Activated CD8-positive, alpha-beta memory T cell treated with anti-CD3 and anti-CD28 coated beads, Interleukin-2, amount 10 ng/mL, durations not matched to agents 7 days and 5 days (primary cell): ENCODE measurements at regions not wholly inside any gene's neighbourhood (a gene's known extent, or its start where the extent isn't known, plus 50 kb on each side); places are given as distances from the start of the nearest gene placed in this dataset.

Experiments used
- ATAC-seq: fragments of 150-1000 bp; cut with Tn5 transposase; one replicate; pipeline ENCODE4 v1.10.0; 2021; ENCODE audit warnings: moderate library complexity
- CTCF ChIA-PET: fragments of 350-600 bp; sonication (Branson Sonifier 250); formaldehyde crosslinking; loops from one replicate; lab custom pipeline; 2021; ENCODE audit warnings: antibody characterized with exemption; lab: Charles Lee
- DNase-seq: peaks from one replicate; pipeline ENCODE4 v3.0.0-alpha.2; 2020
- H3K27ac Mint-ChIP-seq: one replicate; pipeline ENCODE4 v1.8.0; 2021; ENCODE audit warnings: mild to moderate bottlenecking, mixed read lengths
- H3K27me3 Mint-ChIP-seq: one replicate; pipeline ENCODE4 v1.8.0; 2021; ENCODE audit warnings: mixed read lengths
- H3K36me3 Mint-ChIP-seq: one replicate; pipeline ENCODE4 v1.8.0; 2021; ENCODE audit warnings: mild to moderate bottlenecking, mixed read lengths
- H3K4me1 Mint-ChIP-seq: one replicate; pipeline ENCODE4 v1.8.0; 2021; ENCODE audit warnings: mixed read lengths
- H3K4me3 Mint-ChIP-seq: one replicate; pipeline ENCODE4 v1.8.0; 2021; ENCODE audit warnings: mild to moderate bottlenecking, moderate library complexity, mixed read lengths
- H3K9me3 Mint-ChIP-seq: one replicate; pipeline ENCODE4 v1.8.0; 2022; ENCODE audit warnings: low read depth, mixed read lengths

GRCh38 chr3:84223512-84223911 lies 735.3 kb upstream of the CADM2 start:
- no peaks in the 10 kb centered on the region for H3K36me3 Mint-ChIP-seq
- no peak overlapping the region for H3K27ac Mint-ChIP-seq
- H3K27me3 Mint-ChIP-seq, result no peaks in the 10 kb centered on the region
- peaks cover 11% of the 10 kb centered on the region for H3K9me3 Mint-ChIP-seq
- H3K4me1 Mint-ChIP-seq, result no peaks in the 10 kb centered on the region
- H3K4me3 Mint-ChIP-seq, result no peak overlapping the region
- CTCF ChIA-PET, result no interaction called here
- DNase-seq, result no peak
- no peak for ATAC-seq

- no peak overlapping the region for H3K4me3 Mint-ChIP-seq
- H3K27ac Mint-ChIP-seq, result no peak overlapping the region
- no peaks in the 10 kb centered on the region for H3K36me3 Mint-ChIP-seq
- peaks cover 11% of the 10 kb centered on the region for H3K9me3 Mint-ChIP-seq
- ATAC-seq, result no peak
- no peaks in the 10 kb centered on the region for H3K27me3 Mint-ChIP-seq
- no peaks in the 10 kb centered on the region for H3K4me1 Mint-ChIP-seq
- CTCF ChIA-PET, result no interaction called here
- no peak for DNase-seq
These were observed 734.5 kb upstream of the CADM2 start for GRCh38 chr3:84224262-84224661.

- Mint-ChIP-seq H3K4me3 (no peak overlapping the region), H3K9me3 (peaks cover 15% of the 10 kb centered on the region), H3K27ac (no peak overlapping the region), H3K36me3 (no peaks in the 10 kb centered on the region), H3K27me3 (no peaks in the 10 kb centered on the region), H3K4me1 (no peaks in the 10 kb centered on the region)
- ATAC-seq (no peak), DNase-seq (no peak)
- CTCF ChIA-PET, result no interaction called here
These were observed 722.5 kb upstream of the CADM2 start for GRCh38 chr3:84236261-84236660.

GRCh38 chr3:84245789-84246188 lies 713.0 kb upstream of the CADM2 start:
- no peaks in the 10 kb centered on the region for H3K36me3 Mint-ChIP-seq
- no peak for ATAC-seq
- H3K9me3 Mint-ChIP-seq, result peaks cover 11% of the 10 kb centered on the region
- H3K27ac Mint-ChIP-seq, result no peak overlapping the region
- H3K4me1 Mint-ChIP-seq, result no peaks in the 10 kb centered on the region
- CTCF ChIA-PET, result no interaction called here
- DNase-seq, result no peak
- no peak overlapping the region for H3K4me3 Mint-ChIP-seq
- H3K27me3 Mint-ChIP-seq, result no peaks in the 10 kb centered on the region

GRCh38 chr3:84260596-84260995 lies 698.2 kb upstream of the CADM2 start:
- DNase-seq, result no peak
- Mint-ChIP-seq H3K4me3 (no peak overlapping the region), H3K27ac (no peak overlapping the region), H3K36me3 (no peaks in the 10 kb centered on the region), H3K4me1 (no peaks in the 10 kb centered on the region), H3K27me3 (no peaks in the 10 kb centered on the region), H3K9me3 (peaks cover 4% of the 10 kb centered on the region)
- ATAC-seq, result no peak
- CTCF ChIA-PET, result no interaction called here

GRCh38 chr3:84265768-84266167 lies 693.0 kb upstream of the CADM2 start:
- Mint-ChIP-seq H3K4me3 (no peak overlapping the region), H3K36me3 (no peaks in the 10 kb centered on the region), H3K27me3 (no peaks in the 10 kb centered on the region), H3K9me3 (peaks cover 10% of the 10 kb centered on the region), H3K4me1 (no peaks in the 10 kb centered on the region), H3K27ac (no peak overlapping the region)
- ATAC-seq (no peak), DNase-seq (no peak)
- CTCF ChIA-PET, result no interaction called here

- CTCF ChIA-PET, result no interaction called here
- no peak for DNase-seq
- Mint-ChIP-seq H3K9me3 (peaks cover 4% of the 10 kb centered on the region), H3K27ac (no peak overlapping the region), H3K4me1 (no peaks in the 10 kb centered on the region), H3K27me3 (no peaks in the 10 kb centered on the region), H3K36me3 (no peaks in the 10 kb centered on the region), H3K4me3 (no peak overlapping the region)
- no peak for ATAC-seq
These were observed 683.3 kb upstream of the CADM2 start for GRCh38 chr3:84275532-84275931.

- Mint-ChIP-seq H3K27me3 (no peaks in the 10 kb centered on the region), H3K36me3 (no peaks in the 10 kb centered on the region), H3K4me3 (no peak overlapping the region), H3K27ac (no peak overlapping the region), H3K9me3 (peaks cover 4% of the 10 kb centered on the region), H3K4me1 (no peaks in the 10 kb centered on the region)
- ATAC-seq (no peak), DNase-seq (no peak)
- CTCF ChIA-PET, result no interaction called here
These were observed 681.1 kb upstream of the CADM2 start for GRCh38 chr3:84277562-84278224.

- Mint-ChIP-seq H3K36me3 (no peaks in the 10 kb centered on the region), H3K4me1 (no peaks in the 10 kb centered on the region), H3K27ac (no peak overlapping the region), H3K4me3 (no peak overlapping the region), H3K9me3 (peaks cover 9% of the 10 kb centered on the region), H3K27me3 (no peaks in the 10 kb centered on the region)
- CTCF ChIA-PET, result no interaction called here
- DNase-seq (no peak), ATAC-seq (no peak)
These were observed 666.7 kb upstream of the CADM2 start for GRCh38 chr3:84292128-84292527.

GRCh38 chr3:84299329-84299728 lies 659.5 kb upstream of the CADM2 start:
- CTCF ChIA-PET, result no interaction called here

GRCh38 chr3:84304214-84304613 lies 654.6 kb upstream of the CADM2 start:
- Mint-ChIP-seq H3K9me3 (peaks cover 2% of the 10 kb centered on the region), H3K27me3 (no peaks in the 10 kb centered on the region)
- CTCF ChIA-PET, result no interaction called here

More at GRCh38 chr3:84299329-84299728, 659.5 kb upstream of the CADM2 start:
- ATAC-seq (no peak), DNase-seq (no peak)
- Mint-ChIP-seq H3K27me3 (no peaks in the 10 kb centered on the region), H3K4me1 (no peaks in the 10 kb centered on the region), H3K36me3 (no peaks in the 10 kb centered on the region), H3K27ac (no peak overlapping the region), H3K9me3 (peaks cover 4% of the 10 kb centered on the region), H3K4me3 (no peak overlapping the region)

GRCh38 chr3:84307339-84307738 lies 651.5 kb upstream of the CADM2 start:
- DNase-seq (no peak), ATAC-seq (no peak)
- Mint-ChIP-seq H3K36me3 (no peaks in the 10 kb centered on the region), H3K27ac (no peak overlapping the region), H3K27me3 (no peaks in the 10 kb centered on the region), H3K4me1 (no peaks in the 10 kb centered on the region), H3K9me3 (peaks cover 2% of the 10 kb centered on the region), H3K4me3 (no peak overlapping the region)
- CTCF ChIA-PET, result no interaction called here

More at GRCh38 chr3:84304214-84304613, 654.6 kb upstream of the CADM2 start:
- H3K27ac Mint-ChIP-seq, result no peak overlapping the region
- no peak for ATAC-seq
- no peaks in the 10 kb centered on the region for H3K4me1 Mint-ChIP-seq
- H3K36me3 Mint-ChIP-seq, result no peaks in the 10 kb centered on the region
- no peak for DNase-seq
- no peak overlapping the region for H3K4me3 Mint-ChIP-seq

- H3K36me3 Mint-ChIP-seq, result no peaks in the 10 kb centered on the region
- no peaks in the 10 kb centered on the region for H3K27me3 Mint-ChIP-seq
- no peak overlapping the region for H3K27ac Mint-ChIP-seq
- ATAC-seq, result no peak
- H3K9me3 Mint-ChIP-seq, result peaks cover 2% of the 10 kb centered on the region
- CTCF ChIA-PET, result no interaction called here
- no peak overlapping the region for H3K4me3 Mint-ChIP-seq
- H3K4me1 Mint-ChIP-seq, result no peaks in the 10 kb centered on the region
- DNase-seq, result no peak
These were observed 650.4 kb upstream of the CADM2 start for GRCh38 chr3:84308379-84308778.

GRCh38 chr3:84318273-84318809 lies 640.4 kb upstream of the CADM2 start:
- H3K4me1 Mint-ChIP-seq, result no peaks in the 10 kb centered on the region
- no peaks in the 10 kb centered on the region for H3K27me3 Mint-ChIP-seq
- no peak for DNase-seq
- no peak overlapping the region for H3K4me3 Mint-ChIP-seq
- H3K36me3 Mint-ChIP-seq, result no peaks in the 10 kb centered on the region
- ATAC-seq, result no peak
- H3K9me3 Mint-ChIP-seq, result peaks cover 12% of the 10 kb centered on the region
- CTCF ChIA-PET, result no interaction called here
- no peak overlapping the region for H3K27ac Mint-ChIP-seq
